Activated CD8-positive, alpha-beta memory T cell treated with anti-CD3 and anti-CD28 coated beads, Interleukin-2, amount 50 U/mL, for 24 hours (primary cell): ENCODE measurements at regions not wholly inside any gene's neighbourhood (a gene's known extent, or its start where the extent isn't known, plus 50 kb on each side); places are given as distances from the start of the nearest gene placed in this dataset.
"Not testable (repeated sequence)": the region's sequence is repeated elsewhere in the genome, so short reads cannot be mapped to it uniquely, and the experiment has no call there.

Experiments used
- DNase-seq: peaks from one replicate; pipeline ENCODE4 v3.0.0-alpha.2; 2020; ENCODE audit errors: extremely low read depth

GRCh38 chr4:151852202-151852601, 91.4 kb upstream of the GATB start:
- DNase-seq: no peak

DNA sequence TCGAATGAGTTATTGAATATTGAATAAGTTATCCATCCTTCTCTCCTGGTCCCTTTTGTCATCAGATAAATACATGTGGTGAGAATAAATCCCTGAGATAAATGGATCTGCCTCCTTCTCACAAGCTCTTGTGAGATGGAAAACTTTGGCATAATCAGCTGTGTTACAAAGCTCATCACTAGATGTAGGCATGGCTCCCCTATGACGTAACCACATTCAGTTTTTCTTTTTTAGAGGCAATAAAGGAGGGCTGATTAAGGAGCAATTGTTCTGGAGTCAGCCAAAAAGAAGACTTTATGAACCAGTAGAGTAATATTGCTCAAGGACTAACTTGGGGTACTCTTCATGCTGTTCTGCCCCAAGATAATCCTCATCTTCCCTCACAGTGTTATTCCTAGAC, 90.5 kb upstream of the GATB start:
- no peak for DNase-seq

DNA sequence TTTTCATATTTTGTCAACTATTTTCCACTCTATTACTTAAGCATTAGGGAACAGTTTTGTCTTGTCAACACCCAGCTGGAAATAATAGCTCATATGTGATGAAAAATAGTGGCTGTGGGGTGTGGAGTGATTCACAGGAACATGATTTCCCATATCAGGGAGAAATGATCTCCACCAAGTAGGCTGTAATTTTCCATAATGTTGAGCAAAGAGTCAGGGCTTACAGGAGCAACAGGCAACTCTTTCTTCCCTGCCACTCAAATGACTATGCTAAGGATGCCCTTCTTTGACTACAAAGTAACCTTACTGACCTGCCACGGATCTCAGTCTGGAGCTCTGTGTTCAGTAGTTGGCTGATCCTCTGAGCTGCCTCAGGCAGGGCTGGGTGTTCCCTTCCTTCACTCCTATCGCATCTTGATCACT, 90.0 kb upstream of the GATB start:
- no peak for DNase-seq

- DNase-seq: not testable (repeated sequence)
Observed at GRCh38 chr4:151845551-151845950, 84.7 kb upstream of the GATB start.

DNA sequence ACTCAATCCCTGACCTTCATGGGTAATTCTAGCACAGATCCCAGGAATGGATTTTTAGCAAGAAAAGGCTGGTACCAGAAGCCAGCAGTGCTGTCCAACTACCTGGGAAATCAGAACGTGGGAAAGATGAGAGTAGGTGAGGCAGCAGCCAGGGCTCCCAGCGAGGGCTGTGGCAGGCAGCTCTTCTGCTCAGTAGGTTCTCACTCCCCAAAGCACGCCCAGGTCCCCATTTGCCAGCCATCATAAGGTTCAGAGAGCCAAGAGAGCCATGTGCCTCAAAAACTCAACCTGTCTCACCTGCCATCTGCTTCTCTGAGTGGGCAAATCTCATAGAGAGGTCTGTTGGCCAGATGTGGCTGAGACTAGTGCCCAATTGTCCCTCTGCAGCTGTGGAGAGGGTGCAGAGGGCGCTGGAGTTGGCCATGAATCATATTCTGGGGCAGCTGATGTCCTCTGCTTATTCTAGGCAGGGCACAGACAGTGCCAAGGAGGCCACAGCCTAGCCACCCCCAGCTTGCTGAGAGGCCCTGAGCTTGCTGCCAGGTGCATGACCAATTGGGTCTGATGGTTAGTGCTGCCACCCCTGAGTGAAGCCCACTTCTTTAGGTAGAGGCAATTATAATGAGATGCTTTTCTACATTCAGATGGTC, 81.7 kb upstream of the GATB start:
- DNase-seq: no peak

DNA sequence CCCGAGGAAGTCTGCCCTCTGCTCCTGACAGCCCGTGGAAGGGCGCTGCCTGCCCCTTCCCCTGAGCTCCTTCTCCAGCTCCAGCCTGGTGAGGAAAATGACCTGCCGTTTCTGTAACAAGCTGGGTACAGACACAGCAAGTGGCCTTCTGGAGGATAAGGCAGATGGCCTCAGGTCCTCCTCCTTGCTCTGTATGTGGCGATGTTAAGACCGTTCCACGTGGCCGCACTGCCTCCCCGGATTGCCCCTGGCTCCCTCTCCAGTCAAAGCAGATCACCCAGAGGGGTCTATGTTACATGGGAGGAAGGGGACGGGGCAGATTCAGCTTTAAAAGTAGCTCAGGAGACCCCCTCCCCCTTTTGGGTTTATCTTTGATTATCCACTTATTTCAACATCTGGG, 80.3 kb upstream of the GATB start:
- DNase-seq: no peak

DNA sequence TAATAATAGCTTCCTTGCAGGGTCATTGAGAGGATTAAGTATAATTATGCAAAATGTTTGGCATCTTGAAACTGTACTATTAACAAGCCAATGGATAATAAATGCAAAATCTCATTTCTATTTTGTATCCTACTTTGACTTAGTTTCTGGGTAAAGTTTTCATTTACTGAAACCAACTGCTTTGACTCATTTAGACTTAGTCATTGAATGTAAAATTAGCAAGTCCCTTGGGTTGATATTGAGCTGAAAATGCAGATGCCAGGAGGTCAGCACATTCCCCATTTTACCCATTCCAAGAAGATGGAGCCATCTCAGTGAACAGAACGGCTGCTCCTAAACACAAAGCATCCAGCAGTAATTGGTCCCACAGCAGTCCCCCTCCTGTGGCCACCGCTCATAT, 74.7 kb upstream of the GATB start:
- no peak for DNase-seq

- no peak for DNase-seq
Observed at GRCh38 chr4:151833174-151833573, 72.4 kb upstream of the GATB start.

DNA sequence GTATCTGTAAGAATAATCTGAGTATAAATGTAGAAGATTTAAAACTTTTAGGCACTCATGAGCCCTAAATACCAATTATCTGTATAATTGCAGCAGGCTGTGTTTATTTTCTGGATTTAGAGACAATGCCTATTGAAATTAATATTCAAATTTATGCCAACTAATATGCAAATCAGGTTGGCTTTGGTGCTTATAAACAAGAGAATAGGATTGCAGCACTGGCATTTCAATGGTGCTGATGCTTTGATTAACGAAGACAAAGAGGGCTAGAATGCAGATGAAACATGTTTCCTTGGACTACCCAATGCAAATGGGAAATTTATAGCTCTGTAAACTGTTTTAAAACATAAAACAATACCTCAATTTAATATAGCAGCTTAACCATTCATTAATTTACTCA, 70.7 kb upstream of the GATB start:
- no peak for DNase-seq

DNA sequence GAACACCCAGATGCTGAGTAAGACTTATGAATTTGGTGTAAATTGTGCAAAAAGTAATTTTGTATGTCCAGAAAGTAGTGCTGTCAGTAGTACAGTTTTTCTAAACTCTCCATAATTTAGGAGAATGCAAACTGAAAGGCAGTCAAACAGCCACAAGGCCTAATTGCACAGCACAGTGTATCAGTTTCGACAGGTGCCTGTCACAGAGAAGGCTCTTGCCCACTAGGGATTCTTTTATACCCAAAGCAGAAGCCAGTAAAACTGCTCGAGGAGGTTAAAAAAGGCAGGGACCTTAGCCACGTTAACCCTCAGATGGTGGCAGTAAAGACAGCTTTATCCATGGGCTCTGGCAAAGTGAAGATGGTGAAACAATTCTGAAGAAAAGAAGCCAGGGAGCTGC, 69.4 kb upstream of the GATB start:
- DNase-seq: no peak

GRCh38 chr4:151829309-151829708, 68.5 kb upstream of the GATB start:
- DNase-seq: no peak

DNA sequence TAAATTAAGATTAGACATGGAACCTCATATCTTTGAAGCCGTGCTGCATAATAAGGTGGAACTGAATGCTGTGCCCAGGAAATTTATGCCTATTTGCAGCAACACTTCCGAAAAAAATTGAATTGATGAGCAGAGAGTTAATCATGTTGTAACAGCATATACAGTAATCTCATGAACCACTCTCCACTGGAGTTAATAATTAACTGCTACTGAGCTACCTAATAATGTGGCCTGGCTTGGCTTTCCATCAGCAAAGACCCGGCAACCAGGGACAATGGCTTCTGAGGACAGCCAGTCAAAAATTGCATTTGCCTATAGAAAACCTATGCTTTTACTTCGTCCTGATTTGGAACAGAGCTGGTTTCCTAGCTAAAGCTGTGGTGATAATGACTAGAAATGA, 63.8 kb upstream of the GATB start:
- no peak for DNase-seq

DNA sequence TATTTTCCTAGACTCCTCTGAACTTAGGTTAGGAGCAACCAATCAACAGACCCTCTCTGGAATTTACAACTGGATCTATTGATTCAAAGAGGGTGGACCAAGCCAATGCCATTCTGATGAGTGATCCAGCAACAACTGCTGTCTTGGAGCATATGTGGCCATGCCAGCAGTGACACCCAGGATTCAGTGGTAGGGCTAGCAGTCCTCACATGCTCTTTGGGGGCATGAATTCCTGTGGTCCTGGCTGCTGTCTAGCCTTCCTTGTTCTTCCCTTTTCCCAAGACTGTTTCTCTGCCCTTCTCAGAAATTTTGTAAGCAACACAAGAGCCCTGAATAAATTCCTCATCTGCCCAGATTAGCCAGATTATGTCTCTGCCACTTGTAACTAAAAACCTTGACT, 61.5 kb upstream of the GATB start:
- no peak for DNase-seq

- no peak for DNase-seq
Observed at GRCh38 chr4:151820004-151820403, 59.2 kb upstream of the GATB start.

DNA sequence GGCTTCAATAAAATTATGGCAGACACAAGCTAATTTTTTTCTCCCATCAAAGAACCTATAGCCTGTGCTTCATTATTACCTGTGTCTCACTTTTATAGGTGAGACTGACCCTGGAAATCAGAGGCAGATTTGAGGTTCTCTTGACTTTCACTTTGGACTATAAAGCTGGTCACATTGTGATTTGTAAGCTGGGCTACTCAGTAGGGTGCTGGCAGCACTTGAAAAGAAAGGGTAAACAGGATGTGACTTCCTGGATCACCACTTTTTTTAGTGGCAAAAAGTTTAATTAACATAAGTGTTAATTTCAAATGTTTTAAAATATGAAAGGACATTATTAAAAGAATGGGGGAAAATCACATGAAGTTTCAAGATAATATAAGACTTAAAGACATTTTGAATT, 50.6 kb upstream of the GATB start:
- DNase-seq: no peak
